ENCODE measurements at regions not wholly inside any gene's neighbourhood (a gene's known extent, or its start where the extent isn't known, plus 50 kb on each side); places are given as distances from the start of the nearest gene placed in this dataset.

GRCh38 chrX:6783912-6784311 lies 249.0 kb upstream of the VCX3A start:
- Histone ChIP-seq H3K9me3 (no peaks in the 10 kb centered on the region), H3K4me3 (ENCODE audit: low read depth in 2 of 2, low read length in 1 of 2) (no peak overlapping the region), H3K4me2 (no peak overlapping the region), H3K4me1 (ENCODE audit: control insufficient read depth in 1 of 2, insufficient read depth in 2 of 2, low read depth in 1 of 2, low read length in 1 of 2) (no peaks in the 10 kb centered on the region), H2AFZ (ENCODE audit: low read depth) (no peak overlapping the region), H3K27me3 (ENCODE audit: insufficient read depth) (no peaks in the 10 kb centered on the region), H3K36me3 (replicated peaks in 1 of 2; ENCODE audit: control insufficient read depth in 1 of 2, insufficient read depth in 2 of 2, low read length in 1 of 2) (no peaks in the 10 kb centered on the region), H3K9me2 (no peaks in the 10 kb centered on the region), H3K27ac (ENCODE audit: low read depth in 2 of 2, low read length in 1 of 2) (no peak overlapping the region), H3K9ac (no peak overlapping the region), H4K20me1 (ENCODE audit: insufficient read depth) (no peaks in the 10 kb centered on the region), H3F3A (replicated peaks; ENCODE audit: insufficient read depth) (no peaks in the 10 kb centered on the region), H3K79me2 (ENCODE audit: insufficient read depth) (no peaks in the 10 kb centered on the region)
- TF ChIP-seq RCOR1 (IDR thresholded peaks at IDR 0.05; ENCODE audit: low read length) = no peak
- TF ChIP-seq NRF1 (IDR thresholded peaks at IDR 0.05; ENCODE audit: low read depth, low read length) = no peak
- TF ChIP-seq TCF12 (IDR thresholded peaks at IDR 0.05) = no peak
- no peak for TF ChIP-seq CTCF (IDR thresholded peaks at IDR 0.05)
- TF ChIP-seq FOXJ3 (CRISPR knock-in tag; IDR thresholded peaks at IDR 0.05) = no peak
- no peak for TF ChIP-seq POLR2AphosphoS5 (IDR thresholded peaks at IDR 0.05; ENCODE audit: low read depth, low read length)
- no peak for TF ChIP-seq FOSL2 (IDR thresholded peaks at IDR 0.05; ENCODE audit: borderline replicate concordance, low read depth)
- TF ChIP-seq RFX5 (IDR thresholded peaks at IDR 0.05; ENCODE audit: low read length) = no peak
- TF ChIP-seq SIN3A (IDR thresholded peaks at IDR 0.05; ENCODE audit: borderline replicate concordance, low read depth, low read length) = no peak
- TF ChIP-seq USF2 (IDR thresholded peaks at IDR 0.05; ENCODE audit: borderline replicate concordance, low read depth, low read length) = no peak
- TF ChIP-seq GABPA (IDR thresholded peaks at IDR 0.05; ENCODE audit: low read depth) = no peak
- no peak for TF ChIP-seq PBX3 (IDR thresholded peaks at IDR 0.05)
- TF ChIP-seq ZBTB33 (IDR thresholded peaks at IDR 0.05; ENCODE audit: borderline replicate concordance, low read depth) = no peak
- TF ChIP-seq TEAD4 (IDR thresholded peaks at IDR 0.05; ENCODE audit: borderline replicate concordance, insufficient read depth) = no peak
- no peak for TF ChIP-seq GATA2 (CRISPR knock-in tag; IDR thresholded peaks at IDR 0.05)
- POLR2A ChIA-PET = no interaction called here
- CTCF ChIA-PET = no interaction called here
- DNase-seq = no peak
- 8% methylated on average over 3 of the region's 3 CpGs for WGBS (ENCODE audit: low lambda C conversion rate)

Data from SK-N-SH (cell line).